Hematopoietic multipotent progenitor cell treated with erythropoietin and hydrocortisone succinate and interleukin-3 and kit ligand, for 15 days (in vitro differentiated cells): ENCODE measurements at regions not wholly inside any gene's neighbourhood (a gene's known extent, or its start where the extent isn't known, plus 50 kb on each side); places are given as distances from the start of the nearest gene placed in this dataset.
"Not testable (repeated sequence)": the region's sequence is repeated elsewhere in the genome, so short reads cannot be mapped to it uniquely, and the experiment has no call there.

ENCODE experiments used
- DNase-seq: peaks from one replicate; pipeline ENCODE4 v3.0.0-alpha.2; 2015; ENCODE audit warnings: low spot score

- DNase-seq, result no peak
These were observed 79.6 kb upstream of the KLF4 start for GRCh38 chr9:107569174-107569573.

DNA sequence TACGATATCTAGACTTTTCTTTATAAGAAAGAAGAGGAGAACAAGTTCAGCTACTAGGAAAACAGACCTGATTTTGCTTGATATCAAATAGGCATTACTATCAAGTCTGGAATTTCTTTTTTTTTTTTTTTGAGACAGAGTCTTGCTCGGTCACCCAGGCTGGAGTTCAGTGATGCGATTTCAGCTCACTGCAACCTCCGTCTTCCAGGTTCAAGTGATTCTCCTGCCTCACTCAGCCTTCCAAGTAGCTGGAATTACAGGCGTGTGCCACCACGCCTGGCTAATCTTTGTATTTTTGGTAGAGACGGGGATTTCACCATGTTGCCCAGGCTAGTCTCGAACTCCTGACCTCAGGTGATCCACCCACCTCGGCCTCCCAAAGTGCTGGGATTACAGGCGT lies 78.8 kb upstream of the KLF4 start:
- DNase-seq, result not testable (repeated sequence)

DNA sequence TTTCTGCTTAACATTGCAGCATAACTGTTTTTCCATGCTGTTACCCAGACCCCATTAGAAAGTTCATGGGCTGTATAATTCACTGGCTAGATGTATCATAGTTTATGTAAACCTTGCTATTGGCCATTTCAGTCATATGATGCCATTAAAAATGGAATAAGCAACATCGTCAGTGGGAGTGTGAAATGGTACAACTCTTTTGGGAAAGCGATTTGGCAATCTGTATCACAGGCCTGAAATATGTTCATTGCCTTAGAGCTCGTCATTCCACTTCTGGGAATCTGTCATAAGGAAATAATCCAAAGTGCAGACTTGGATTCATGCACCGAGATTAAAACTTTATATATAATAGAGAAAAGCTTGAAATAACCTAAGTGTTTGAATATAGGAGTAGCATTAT lies 77.9 kb upstream of the KLF4 start:
- no peak for DNase-seq

DNA sequence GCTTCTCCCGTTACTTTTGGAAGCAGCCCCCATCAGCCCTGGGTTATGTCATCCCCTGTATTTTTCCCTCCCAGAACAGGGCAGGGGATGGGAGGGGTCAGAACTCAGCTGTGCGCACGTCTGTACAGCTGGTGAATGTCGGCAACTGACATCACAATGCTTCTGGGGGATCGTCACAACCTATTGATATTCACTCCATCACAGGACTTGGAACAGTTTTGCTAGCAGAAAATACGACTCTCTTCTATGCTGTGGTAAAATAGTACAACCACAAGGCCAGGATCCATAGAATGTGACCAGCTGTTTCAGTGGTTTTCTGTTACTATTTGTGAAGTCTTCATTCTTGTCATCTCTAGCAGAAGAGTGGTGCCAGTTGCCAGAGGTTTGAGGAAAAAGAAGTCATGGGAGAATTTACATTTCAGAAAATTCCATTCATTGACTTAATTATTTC lies 77.1 kb upstream of the KLF4 start:
- no peak for DNase-seq

- no peak for DNase-seq
These were observed 73.2 kb upstream of the KLF4 start for GRCh38 chr9:107562798-107563197.

DNA sequence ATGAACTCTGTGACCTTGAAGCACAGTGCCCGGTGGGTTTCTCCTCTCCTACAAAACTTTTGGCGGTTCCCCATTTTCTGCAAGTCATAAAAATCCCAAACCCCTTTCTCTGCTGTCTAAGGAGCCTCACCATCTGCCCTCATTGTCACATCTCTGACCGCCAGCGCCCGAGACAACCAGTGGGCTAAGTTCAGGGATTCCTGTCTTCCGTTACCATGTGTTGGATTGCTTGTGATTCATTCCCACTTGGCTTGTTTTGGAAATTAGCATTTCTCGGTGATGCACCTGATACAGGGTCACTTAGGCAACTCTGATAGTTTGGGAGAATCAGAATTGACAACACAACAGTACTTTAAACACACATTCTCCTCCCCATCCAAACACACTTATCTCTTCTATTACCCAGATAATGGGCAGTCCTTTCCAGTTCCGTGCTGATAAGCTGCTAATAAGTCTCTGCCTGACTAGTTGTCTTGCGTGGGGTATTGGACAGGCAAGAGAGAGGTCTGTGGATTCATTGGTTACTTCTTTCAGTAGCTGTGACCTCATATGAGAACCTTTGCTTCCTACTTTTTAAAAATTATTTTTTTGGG lies 70.0 kb upstream of the KLF4 start:
- DNase-seq, result no peak

DNA sequence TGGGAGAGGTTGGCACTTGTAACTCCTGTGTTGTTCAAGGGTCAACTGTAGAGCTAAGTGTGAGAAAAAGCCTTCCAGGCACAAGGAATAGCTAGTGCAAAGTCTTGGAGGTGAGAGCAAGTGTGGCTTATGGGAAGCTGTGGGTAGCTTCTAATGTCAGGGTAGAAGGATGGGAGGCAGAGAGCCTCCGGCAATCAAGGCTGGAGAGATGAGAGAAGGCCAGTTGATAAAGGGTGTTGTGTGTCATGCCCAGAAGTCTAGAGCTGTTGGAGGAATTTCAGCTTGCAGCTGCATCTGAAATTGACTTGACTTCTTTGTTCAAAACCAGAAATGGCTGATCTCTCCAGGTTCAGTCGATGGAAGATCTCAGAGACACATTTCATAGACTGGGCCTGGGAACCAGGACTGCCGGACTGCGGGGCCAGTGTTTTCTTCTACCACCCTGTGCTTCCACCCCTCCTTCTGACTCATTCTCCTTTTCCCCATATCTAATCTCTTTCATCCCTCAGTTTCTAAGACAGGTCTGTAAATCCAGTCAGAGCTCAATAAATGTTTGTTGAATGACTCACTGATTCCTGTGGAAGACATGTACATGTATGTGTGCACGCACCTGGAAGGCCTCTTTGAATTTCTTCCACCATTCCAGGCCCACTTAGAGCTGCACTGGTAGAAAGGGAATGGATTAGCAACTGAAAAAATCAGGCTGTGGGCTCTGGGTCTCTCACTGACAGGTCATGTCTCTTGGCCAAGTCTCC lies 67.8 kb upstream of the KLF4 start:
- no peak for DNase-seq

DNA sequence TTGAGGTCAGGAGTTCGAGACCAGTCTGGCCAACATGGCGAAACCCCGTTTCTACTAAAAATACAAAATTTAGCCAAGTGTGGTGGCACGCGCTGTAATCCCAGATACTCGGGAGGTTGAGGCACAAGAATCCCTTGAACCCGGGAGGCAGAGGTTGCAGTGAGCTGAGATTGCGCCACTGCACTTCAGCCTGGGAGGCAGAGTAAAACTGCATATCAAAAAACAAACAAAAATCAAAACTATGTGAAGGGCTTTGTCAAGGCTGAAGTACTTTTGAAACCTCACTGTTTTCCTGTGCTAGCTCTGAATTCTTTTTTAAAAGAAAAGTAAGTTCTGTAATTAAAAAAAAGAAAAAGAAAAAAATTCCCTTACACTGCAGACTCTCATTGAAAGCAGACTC lies 65.1 kb upstream of the KLF4 start:
- no peak for DNase-seq

DNA sequence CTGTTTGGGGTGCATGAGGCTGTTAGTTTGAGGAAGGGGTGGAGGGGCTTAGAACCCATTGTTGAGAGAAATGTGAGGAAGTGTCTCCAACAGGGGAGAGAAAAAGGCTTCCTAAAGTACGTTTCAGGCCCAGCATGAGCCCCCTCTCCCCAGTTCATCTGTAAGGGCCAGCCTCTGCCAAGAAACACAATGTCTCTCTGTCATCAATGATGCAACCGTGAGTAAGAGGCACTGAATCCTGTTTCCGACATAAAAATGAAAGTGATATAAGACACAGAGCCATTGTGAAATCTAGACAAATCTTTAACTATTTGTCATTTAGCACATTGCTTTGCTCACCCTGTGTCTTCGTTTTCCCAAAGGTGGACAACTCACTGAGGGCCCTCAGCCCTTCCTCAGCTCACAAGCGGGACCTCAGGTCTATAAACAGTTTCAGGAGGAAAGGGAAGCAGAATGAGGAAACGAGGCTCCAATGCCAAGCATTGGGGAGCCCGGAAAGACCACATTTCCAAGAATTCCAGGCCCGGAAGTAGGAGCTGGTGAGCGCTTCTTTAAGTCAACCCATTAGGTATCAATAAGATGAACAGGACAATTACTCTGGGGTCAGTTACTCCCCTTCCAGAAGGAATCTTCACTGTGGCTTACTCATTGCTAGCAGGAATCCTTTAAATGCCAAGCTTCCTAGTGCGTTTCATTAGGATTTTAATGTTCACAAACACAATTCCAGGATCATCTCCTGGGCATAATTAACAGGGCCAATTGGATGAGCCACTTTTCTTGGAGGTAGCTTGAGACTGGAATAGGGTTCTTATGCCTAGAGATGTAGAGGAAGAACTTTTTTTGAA lies 59.0 kb upstream of the KLF4 start:
- DNase-seq, result no peak

DNA sequence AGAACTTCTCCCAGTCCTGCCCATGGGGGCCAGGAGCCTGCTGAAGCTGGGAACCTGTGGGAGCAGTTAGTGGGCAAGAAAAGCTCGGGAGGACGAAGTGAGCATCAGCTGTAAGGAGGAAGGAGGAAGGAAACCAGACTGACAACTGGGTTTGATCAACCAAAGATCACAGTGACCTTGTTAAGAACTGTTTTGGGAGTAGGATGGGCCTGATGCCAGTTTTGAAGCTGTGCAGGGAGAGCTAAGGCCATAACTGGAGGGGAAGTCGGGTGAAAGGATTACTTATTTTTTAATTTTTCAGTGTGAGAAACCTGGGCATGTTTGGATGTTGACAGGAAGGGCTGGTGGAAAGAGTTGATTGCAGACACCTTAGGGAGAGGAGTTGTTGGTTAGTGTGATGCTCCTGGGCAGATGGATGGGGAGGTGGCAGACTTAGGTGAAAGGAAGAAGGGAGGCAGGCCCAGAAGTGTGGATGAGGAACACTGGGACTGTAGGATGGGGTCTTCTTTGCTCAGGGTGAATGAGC lies 58.3 kb upstream of the KLF4 start:
- DNase-seq, result no peak

GRCh38 chr9:107547303-107547702 lies 57.7 kb upstream of the KLF4 start:
- no peak for DNase-seq

DNA sequence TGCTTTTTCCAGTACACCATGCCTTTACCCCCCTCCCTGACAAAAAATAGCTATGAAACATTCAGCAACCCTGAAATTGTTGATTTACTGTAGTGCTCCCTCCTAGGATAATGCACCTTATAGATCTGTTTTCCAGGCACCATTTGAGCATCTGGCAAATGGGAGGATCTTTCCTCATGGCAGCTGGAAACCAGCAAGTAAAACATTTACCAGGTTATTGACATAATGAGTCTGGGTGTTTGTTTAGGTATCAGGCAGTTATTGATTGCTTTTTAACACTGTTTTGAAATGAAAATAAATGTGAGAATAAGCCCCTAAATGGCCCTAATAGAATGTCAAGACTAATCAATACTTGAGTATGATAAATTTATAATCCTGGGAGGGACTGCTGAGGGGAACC lies 57.3 kb upstream of the KLF4 start:
- no peak for DNase-seq

- no peak for DNase-seq
These were observed 55.5 kb upstream of the KLF4 start for GRCh38 chr9:107545036-107545435.

DNA sequence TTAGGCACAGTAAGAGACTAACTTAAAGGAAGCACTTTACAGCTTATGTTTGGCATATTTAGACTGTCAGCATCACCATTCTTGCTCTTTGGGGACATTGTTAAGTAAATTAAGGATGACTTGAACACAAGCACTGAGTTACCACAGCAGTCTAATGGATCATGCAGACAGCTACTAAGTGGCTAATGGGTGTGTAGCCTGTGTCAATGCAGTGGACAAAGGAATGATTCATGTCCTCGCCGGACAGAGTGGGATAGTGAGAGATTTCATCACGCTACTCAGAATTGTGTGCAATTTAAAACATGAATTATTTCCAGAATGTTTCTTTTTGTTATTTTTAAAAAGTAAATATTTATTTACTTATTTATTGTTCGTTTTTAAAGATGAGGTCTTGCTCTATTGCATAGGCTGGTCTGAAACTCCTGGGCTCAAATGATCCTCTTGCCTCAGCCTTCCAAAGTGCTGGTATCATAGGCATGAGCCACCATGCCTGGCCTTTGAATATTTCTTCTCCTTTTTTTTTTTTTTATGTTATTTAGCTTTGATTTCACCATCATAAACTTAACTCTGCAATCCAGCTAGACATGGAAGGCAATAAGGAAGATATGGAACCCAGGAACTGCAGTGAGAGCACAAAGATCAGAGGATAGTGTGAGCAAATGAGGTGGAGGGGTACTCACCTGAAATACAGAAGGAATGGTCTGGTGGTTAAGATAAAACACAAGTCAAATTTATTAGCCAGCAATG lies 53.0 kb upstream of the KLF4 start:
- no peak for DNase-seq

GRCh38 chr9:107541523-107541922 lies 52.0 kb upstream of the KLF4 start:
- DNase-seq, result no peak

GRCh38 chr9:107540164-107540561 lies 50.6 kb upstream of the KLF4 start:
- DNase-seq, result no peak

GRCh38 chr9:107539427-107540163 lies 50.0 kb upstream of the KLF4 start:
- no peak for DNase-seq
